NCI-H82 treated with DMSO at 0.1 percent for 48 hours (cell line): ENCODE measurements at regions not wholly inside any gene's neighbourhood (a gene's known extent, or its start where the extent isn't known, plus 50 kb on each side); places are given as distances from the start of the nearest gene placed in this dataset.
"Not testable (repeated sequence)": the region's sequence is repeated elsewhere in the genome, so short reads cannot be mapped to it uniquely, and the experiment has no call there.

Source experiments
- DNase-seq: peaks from one replicate; lab custom pipeline; 2025; ENCODE audit not compliant: unreplicated experiment; lab: John Stamatoyannopoulos, UW

DNA sequence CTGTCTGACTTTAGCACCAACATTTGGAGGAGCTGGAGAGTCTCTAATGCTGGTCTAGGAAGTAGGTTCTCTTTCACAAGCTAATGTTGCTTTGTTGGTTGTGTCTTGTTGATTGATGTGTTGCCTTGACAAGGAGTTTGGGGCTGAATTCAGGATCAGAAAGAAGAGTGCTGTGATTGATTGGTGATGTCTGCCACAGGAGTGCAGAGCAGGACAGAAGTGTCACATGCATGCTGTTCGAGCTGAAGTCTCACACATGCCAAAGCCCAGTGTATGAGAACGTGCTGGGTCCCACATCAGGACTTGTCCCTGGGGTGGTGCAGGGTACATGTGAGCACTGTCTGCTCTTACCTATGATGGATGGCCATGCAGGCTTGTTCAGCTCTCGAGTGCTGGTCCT lies 694.4 kb downstream of the MATN1 start:
- no peak for DNase-seq

DNA sequence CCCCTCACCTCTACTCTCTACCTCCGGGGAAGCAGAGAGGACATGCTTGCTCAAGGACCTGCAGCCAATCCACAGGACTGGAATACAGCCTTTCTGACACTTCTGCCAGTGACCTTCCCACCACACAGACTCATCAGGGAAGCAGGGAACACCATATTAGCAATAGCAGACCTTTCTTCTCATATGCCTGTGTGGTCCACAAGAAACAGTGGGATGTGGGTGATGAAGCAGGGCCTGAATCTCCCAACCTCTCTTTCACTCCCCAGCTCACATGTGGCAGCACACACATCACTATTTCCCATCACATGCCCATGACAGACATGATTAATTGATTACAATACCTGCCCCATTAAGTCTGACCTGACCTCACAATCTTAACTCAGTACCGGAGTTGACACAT lies 695.1 kb downstream of the MATN1 start:
- no peak for DNase-seq

DNA sequence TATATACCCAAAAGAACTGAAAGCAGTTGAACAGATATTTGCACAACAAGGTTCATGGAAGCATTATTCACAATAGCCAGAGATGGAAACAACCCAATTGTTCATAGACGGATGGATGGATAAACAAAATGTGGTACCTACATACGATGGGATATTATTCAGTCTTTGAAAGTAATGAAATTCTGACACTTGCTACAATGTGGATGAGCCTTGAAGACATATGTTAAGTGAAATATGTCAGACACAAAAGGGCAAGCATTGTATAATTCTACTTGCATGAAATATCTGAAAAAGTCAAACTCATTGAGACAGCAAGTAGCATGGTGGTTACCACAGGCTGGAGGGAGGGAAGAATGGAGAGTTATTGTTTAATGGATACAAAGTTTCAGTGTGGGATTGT lies 696.1 kb downstream of the MATN1 start:
- DNase-seq: no peak

DNA sequence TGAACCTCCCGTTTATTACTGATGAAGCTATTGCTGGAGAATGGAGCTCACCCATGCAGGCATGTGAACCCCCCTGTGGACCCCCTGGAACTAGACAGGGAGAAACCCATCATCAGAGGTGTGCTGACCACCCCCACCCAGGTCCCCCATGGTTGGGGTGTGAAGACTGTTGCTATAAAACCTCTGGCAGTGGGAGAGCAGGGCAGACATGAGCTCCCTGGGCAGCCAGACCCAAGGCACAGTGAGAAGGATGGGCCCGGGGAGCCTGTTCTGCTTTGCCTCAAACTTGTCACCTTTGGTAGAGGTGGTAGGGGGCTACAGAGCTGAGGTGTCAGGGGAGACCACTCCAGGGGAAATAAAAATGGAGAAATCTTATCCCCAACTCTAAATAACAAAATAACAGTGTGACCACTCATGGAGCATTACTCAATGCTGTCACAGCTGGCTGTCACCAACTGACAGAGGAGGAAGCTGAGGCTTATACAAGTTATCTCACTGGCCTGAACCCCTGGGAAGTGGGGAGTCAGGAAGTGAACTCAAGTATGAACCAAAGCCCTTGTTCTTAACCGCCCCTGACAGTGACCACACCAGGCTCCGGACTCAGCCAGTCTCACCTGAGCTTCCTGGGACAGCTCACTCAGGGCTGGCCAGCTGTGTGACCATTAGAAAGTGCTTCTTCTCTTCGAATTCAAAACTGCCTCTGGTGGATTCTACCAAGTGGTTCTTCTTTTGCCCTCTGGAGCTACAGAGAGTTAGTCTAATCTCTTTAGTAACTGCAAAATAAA lies 698.8 kb downstream of the MATN1 start:
- DNase-seq: no peak

DNA sequence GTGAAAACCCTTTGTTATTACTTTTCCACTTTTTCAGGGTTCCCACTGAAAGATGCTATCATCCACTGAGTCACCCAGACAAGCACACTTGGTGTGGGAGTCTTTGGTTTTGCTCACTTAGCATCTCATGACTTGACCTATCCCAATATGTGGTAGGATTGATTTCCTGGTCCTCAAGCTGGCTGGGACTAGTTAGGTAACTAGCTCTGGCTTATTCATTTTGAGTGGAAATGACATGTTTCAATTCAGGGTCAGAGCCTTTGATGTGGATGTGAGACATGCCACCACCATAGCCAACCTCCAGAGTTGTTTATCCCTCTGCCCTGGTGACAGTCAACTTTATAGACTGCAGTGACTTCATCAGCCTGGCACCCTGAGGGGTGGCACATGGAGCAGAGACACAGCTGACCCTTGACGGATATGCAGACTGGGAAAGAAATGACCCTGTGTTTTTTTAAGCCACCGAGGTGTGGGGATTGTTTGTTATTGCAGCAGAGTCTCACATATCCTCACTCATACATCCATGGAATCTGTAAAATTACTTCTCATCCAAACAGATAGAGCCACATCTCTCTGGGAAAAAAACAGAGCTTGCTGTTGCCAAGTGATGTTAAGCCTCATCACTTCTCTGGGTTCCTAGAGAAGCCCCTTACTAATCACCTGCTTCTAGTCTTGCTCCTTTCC lies 699.9 kb downstream of the MATN1 start:
- DNase-seq: no peak

DNA sequence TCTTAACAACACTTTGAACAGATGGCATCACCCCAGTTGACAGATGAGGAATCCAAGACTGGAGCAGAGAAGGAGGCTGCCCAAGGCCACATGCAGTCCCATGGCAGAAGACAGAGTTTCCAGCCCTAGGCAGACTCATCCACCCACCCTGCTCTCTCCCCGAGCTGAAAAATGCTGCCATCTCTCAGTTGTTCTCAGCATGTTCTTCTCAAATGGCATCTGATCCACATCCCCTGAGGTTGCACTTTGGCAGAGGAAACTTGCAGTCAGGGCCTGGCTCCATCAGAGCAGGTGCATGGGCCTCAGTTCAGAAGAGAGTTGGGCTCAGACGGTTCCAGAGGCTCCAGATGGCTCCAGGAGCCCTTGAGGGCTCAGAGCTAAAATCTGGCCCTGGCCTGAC lies 709.4 kb downstream of the MATN1 start:
- no peak for DNase-seq

DNA sequence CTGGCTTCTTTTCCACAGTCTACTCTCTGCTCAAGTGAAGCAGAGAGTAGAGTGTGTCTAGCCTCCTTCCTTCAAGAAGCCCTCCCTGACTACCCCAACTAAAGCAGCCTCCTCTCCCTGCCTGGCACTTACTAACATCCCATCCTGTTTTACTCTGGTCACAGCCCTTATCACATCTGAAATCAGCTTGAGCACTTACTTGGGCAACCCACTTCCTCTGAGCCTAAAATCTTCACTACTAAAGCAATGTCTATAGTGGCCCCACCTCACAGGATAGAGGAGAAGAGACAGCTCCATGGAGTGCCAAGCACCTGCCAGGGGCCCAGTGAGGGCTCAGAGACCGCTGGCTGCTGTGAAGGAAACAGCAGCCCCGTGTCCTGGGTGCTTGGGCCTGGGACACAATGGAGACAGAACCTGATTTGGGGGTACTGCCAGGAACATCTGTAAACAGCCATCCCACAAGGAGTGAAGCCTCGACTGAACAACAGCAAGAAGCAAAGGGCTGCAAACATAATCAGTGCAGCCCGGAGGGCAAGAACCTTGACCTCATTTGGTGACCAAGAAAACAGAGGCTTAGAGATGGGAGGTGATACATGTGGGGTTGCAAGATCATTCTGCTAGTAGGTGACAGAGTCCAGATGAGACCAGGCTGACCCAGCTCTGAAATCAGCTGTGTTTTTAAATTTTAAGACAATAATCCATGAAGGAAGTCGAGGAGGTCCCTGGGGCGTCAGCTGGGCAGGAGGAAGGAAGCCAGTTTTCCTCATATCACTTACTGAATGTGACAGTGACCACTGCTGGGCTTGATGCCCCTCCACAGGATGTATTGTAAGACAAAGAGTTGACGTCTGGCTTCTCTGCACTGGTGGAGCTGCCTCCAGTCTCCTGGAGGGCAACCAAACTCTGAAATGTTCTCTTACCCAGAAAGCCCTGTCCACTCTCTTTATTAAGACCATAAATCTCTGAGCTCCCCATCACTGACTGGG lies 710.6 kb downstream of the MATN1 start:
- no peak for DNase-seq

DNA sequence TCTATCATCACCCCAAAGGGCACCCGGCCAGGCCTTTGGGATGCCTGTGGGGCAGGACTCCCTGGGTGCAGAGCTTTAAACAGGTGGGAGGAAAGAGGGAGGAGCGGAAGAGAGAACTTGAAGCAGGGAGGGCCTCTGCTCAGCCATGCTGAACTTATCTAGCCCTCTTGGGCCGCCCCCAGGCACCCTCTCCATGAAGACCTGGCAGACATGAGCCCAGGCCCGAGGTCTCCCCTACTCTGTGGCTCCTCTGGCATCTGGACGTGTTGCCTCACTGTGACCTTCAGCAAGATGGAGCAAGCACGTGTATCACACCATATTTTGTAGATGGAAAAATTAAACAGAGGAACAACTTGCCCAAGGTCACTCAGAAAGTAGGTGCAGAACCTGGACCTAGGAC lies 711.4 kb downstream of the MATN1 start:
- DNase-seq: no peak

DNA sequence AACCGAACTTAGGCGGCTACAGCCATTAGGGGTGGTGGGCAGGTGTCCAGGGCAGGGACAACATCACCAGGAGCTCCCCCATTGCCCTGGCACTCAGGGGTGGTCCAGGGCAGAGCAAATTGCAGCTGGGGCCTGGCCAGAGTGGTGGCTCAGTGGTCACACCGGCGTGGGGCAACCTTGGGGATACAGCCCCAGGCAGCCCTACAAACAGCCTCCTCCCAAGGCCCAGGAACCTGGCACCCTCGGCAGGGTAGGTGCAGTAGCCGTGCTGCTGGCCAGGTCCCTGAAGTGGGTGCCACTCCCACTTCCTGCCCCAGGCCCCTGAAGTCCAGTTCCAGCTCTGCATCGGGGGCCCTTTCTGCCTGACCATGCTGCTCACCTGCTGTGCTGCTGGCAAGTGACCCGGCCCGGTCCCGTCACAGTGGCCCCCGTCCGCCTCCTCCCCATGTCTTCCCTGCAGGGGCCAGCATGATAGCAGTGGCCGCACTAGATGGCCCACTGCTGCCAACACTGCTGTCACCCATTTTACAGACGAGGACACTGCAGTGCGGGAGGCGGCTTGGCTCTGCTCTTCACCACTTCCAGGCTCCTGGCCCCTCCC lies 712.8 kb downstream of the MATN1 start:
- DNase-seq: no peak

DNA sequence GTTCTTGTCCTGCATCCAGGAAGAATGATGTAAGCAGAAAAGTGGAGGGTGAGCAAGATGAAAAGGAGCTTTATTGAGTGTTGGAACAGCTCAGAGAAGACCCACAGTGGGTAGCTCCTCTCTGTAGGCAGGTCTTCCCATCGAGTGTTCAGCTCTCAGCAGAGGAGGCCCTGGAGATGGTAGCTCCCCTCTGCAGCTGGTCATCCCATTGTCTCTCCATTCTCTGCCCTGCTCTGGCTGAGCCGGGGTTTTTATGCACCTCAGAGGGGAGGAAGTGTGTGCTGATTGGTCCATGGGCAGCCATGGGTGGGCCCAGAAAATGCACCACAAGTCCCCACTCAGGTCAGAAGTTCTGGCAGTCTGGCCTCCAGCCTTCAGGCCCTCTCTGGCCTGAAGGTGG lies 713.7 kb downstream of the MATN1 start:
- no peak for DNase-seq

DNA sequence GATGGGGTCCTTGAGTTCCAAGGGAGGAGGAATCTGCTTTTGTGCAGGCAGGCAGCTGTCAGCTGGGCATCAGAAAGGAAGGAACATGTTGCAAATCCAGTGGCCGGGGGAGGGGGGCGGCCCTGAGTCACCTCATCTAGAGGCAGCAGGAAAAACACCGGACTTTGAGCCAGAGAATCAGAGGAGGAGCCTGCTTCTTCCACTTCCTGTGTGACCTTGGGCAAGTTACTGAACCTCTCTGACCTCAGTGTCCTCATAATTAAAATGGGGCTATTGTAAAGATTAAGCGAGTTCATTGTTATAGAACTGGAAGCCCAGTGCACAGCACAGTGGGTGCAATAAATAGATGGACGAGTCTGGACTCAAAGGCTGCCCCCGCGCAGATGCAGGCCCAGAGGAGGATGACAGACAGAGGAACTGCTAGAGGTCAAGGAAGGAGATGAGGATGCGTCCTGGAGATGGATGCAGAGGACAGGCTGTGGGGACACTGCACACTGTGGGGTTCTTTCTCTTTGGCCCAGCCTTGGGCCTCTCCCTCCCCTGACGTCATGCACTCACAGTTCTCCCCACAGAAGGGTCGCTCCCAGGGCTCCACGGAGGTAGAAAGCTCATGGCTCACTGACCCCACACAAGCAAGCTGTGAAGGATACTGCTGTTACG lies 714.3 kb downstream of the MATN1 start:
- DNase-seq: no peak

DNA sequence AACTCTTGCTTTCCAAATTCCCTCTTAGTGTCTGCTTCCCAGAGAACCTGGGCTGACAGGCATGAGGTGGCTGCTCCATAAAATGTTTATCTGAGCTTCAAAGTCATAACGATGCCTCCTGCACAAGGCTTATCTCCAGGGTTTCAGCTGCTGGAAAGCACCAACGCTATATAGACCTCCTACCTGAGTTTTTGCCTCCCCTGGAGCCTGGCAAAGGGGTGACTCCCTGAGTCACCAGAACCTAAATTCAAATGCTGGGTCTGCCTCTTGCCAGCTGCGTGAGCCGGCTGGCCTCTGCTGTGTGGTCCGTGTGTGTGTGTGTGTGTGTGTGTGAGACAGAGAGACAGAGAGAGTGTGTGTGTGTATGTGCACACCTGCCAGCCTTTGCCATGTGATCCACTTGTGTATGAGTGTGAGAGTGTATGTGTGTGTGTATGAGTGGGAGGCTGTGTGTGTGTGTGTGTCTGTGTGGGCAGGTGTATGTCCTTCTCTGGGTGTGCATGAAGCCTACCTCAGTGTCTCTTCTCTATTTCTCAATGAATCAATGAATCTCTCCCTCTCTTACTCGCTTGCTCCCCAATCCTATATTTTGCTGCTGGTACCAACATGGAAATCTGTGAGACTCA lies 714.9 kb downstream of the MATN1 start:
- DNase-seq: no peak

DNA sequence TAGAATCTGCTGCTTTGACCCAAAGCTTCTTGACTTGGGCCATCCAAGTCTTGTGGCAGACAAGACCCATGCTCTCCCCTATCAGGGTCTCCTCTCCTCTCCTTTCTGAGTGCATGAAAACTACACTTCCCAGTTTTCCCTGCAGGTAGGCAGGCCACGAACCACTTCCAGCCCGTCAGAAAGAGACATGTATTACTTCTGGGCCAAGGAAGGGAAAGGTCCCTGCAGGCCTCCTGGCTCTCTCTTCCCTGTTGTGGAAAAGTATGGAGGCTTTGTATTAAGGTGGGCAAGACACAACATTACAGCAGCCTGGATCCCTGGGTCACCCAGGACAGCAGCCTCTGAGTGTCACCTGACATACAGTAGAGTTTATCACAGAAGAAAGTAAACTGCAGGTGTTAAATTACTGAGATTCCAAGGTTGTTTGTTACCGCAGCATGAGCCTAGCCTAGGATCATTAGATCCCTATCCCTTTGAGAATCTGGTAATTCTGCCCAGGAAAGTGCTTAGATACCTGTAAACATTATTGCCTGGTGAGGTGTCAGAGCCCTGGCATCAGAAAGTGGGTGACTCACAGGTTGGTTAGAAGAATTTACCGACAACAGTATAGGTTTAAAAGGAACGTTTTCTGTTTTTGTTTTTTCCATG lies 717.3 kb downstream of the MATN1 start:
- no peak for DNase-seq

DNA sequence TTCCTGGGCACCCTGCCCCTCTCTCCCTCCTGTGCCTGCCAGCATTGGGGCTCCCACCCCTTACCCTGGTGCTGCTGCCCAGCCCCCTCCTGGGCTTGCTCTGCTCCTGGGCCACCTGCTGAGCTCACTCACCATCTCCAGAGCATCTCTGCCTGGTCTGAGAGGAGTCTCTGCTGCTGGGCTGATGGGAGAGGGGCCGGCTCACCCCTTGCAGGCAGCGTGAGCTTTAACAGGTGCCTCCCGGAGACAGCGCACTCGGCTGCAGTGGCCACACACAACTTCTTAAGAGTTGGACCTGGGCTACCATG lies 721.7 kb downstream of the MATN1 start:
- DNase-seq: no peak

DNA sequence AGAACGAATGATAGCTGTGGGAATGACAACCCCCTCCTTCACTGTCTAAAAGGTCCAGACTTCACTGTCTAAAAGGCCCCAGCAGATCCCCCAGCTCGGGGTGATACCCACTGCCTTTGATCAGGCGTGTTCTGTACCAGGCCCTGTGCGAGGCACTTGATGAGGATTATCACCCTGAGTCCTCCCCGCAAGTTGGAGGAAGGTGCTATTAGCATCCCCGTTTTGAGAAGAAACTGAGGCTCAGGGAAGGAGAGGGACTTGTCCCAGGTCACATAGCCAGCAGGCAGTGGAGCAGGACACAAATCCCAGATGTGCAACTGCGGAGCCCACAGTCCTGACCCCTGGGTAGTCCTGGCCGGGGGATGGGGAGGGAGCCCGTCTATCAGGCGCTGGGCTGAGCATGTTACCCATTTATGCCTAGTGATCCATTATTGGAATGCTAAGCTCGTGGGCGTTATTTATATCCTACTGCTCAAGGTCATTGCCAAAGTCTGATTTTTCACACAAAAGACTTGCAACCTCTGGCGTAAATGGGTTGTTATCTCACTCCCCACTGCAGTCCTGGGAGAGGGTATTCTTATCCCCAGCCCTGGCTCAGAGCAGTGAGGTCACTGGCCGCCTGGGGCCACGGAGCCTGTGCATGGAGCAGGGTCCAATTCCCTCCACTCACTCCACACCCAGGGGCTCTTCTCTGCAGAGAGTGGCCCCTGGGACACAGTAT lies 722.2 kb downstream of the MATN1 start:
- DNase-seq: no peak

DNA sequence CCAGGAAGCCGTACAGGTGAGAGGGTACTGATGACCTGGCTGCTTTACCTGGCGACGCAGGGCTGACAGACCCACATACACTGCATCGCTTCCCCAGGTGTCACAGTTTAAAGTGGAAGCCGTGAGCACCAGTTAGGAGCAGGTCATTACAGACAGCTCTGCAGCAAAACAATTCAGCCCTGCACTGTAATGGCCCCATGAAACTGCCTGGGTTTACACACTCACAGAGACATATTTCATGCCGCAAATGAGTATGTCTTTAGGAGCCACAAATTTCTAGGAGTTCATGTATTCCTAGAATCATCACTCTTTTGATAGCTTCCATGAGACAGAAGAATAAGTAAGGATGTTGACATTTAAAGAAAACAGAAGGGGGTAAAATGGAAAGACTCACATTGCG lies 723.1 kb downstream of the MATN1 start:
- no peak for DNase-seq

DNA sequence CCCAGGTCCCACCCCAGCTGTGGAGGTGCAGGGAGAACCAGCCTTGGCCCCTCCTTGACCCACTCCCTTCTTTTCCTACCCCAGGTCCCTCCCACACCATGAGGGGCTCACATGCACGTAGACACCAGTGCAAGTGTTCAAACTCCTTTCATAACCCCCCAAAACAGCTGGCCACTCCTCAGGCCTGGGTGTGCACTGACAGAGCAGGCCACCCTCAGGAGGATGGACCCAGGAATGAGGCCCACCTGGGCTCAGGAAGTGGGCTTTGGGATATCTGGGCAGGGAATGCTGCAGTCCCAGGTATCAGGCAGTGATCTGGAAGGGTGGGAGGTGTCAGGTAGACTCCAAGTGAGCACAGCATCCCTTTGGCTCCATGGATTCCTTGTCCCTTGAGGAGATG lies 723.8 kb downstream of the MATN1 start:
- no peak for DNase-seq

DNA sequence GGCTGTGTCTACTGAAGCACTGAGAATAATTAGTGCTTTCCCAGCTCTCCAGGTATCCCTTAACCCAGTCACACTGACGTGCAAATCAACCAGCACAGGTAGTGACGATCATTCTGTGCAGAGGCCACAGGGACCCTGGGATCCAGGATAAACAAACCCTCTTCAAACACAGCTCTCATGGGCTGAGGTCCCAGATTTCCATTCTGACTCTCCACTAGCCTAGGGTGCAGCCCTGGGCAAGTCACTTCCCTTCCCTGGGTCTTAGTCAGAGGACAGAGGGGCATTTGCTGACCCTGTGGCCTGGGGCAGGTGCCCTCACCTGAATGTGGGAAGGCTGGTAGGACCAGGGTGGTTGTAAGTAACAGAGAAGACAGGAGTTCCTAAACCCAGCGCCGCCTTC lies 724.7 kb downstream of the MATN1 start:
- no peak for DNase-seq

DNA sequence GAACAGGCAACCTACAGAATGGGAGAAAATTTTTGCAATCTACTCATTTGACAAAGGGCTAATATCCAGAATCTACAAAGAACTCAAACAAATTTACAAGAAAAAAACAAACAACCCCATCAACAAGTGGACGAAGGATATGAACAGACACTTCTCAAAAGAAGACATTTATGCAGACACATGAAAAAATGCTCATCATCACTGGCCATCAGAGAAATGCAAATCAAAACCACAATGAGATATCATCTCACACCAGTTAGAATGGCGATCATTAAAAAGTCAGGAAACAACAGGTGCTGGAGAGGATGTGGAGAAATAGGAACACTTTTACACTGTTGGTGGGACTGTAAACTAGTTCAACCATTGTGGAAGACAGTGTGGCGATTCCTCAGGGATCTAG lies 725.6 kb downstream of the MATN1 start:
- not testable (repeated sequence) for DNase-seq
